OCI-LY1 (cell line): ENCODE measurements at regions not wholly inside any gene's neighbourhood (a gene's known extent, or its start where the extent isn't known, plus 50 kb on each side); places are given as distances from the start of the nearest gene placed in this dataset.

Experiments
- H2AFZ ChIP-seq: fragments of 200-600 bp; sonication (generic), shearing (Covaris generic); 2 replicates; pipeline ENCODE4 v1.6.0; 2014; ENCODE audit warnings: antibody characterized with exemption, mild to moderate bottlenecking, low read length
- H3F3A ChIP-seq: fragments of 200-600 bp; sonication (generic), shearing (Covaris generic); 2 replicates; pipeline ENCODE4 v1.6.0; 2014; ENCODE audit warnings: mild to moderate bottlenecking, antibody characterized with exemption, low read length, moderate library complexity; ENCODE audit not compliant: insufficient read depth
- H3K27ac ChIP-seq: fragments of 200-600 bp; sonication (generic); 2 replicates; pipeline ENCODE4 v1.5.1; 2014; ENCODE audit warnings: low read length, mixed run types, mild to moderate bottlenecking, low read depth; ENCODE audit not compliant: poor library complexity, severe bottlenecking
- H3K27me3 ChIP-seq: fragments of 200-600 bp; sonication (generic); 2 replicates; pipeline ENCODE4 v1.6.0; 2014; ENCODE audit warnings: antibody characterized with exemption, mild to moderate bottlenecking, low read length, moderate library complexity; ENCODE audit not compliant: insufficient read depth
- H3K36me3 ChIP-seq: fragments of 200-600 bp; sonication (generic); 2 replicates; pipeline ENCODE4 v1.6.1; 2014; ENCODE audit warnings: mild to moderate bottlenecking, antibody characterized with exemption, low read length, moderate library complexity, mixed read lengths; ENCODE audit not compliant: insufficient read depth
- H3K4me1 ChIP-seq: fragments of 200-600 bp; sonication (generic); 2 replicates; pipeline ENCODE4 v1.5.1; 2014; ENCODE audit warnings: mild to moderate bottlenecking, low read length, moderate library complexity; ENCODE audit not compliant: insufficient read depth, severe bottlenecking
- H3K4me2 ChIP-seq: fragments of 200-600 bp; sonication (generic), shearing (Covaris generic); 2 replicates; pipeline ENCODE4 v1.6.1; 2014; ENCODE audit warnings: low read length
- H3K4me3 ChIP-seq: fragments of 200-600 bp; sonication (generic); 2 replicates; pipeline ENCODE4 v1.5.1; 2014; ENCODE audit warnings: low read length, low read depth, mild to moderate bottlenecking, mixed read lengths; ENCODE audit not compliant: poor library complexity, severe bottlenecking
- H3K79me2 ChIP-seq: fragments of 200-600 bp; shearing (Covaris generic); 2 replicates; pipeline ENCODE4 v1.6.1; 2016; ENCODE audit warnings: mixed run types, low read length, mixed read lengths; ENCODE audit not compliant: insufficient read depth
- H3K9ac ChIP-seq: fragments of 200-600 bp; sonication (generic), shearing (Covaris generic); 2 replicates; pipeline ENCODE4 v1.6.1; 2014; ENCODE audit warnings: mild to moderate bottlenecking, low read length, mixed read lengths
- H3K9me2 ChIP-seq: fragments of 200-600 bp; sonication (generic), shearing (Covaris generic); 2 replicates; pipeline ENCODE4 v1.6.1; 2014; ENCODE audit warnings: low read depth, mild to moderate bottlenecking, low read length, mixed read lengths
- H3K9me3 ChIP-seq: fragments of 200-600 bp; shearing (Covaris generic); 2 replicates; pipeline ENCODE4 v1.6.1; 2014; ENCODE audit warnings: low read length, mixed read lengths
- H4K20me1 ChIP-seq: fragments of 200-600 bp; sonication (generic), shearing (Covaris generic); 2 replicates; pipeline ENCODE4 v1.6.0; 2016; ENCODE audit warnings: mild to moderate bottlenecking, low read length; ENCODE audit not compliant: insufficient read depth
- EZH2 ChIP-seq: fragments of 200-600 bp; sonication (generic), shearing (Covaris generic); IDR thresholded peaks from 2 replicates; pipeline ENCODE4 v1.8.0; 2017; ENCODE audit warnings: borderline replicate concordance, mixed run types, mild to moderate bottlenecking, antibody characterized with exemption, low read length, moderate library complexity, mixed read lengths
- TF ChIP-seq, protein P1 (sequence below): fragments of 200-600 bp; sonication (generic), shearing (Covaris generic); IDR thresholded peaks from 2 replicates; pipeline ENCODE4 v1.5.1; 2017; ENCODE audit warnings: mild to moderate bottlenecking, antibody characterized with exemption, low read length, moderate library complexity, mixed read lengths

DNA sequence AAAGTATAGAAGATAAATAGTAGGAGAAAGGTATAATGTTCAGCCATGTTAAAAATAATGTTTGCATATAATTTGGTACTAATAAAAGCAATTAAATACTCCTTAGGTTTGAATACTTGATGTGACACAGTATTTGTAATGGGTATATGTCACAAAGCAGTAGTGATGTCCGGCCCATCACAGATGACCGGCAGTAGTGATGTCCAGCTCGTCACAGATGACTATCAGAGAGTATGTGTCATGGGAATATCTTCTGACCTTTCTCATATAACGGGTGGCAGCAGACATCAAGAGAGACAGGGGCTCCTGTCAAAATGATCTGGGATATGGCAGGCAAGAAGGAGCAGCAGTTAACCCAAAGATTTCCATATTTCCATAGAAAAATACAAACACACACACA, 477.4 kb upstream of the KLF6 start:
- no peak overlapping the region for H3K4me3 ChIP-seq
- no peaks in the 10 kb centered on the region for H4K20me1 ChIP-seq
- TF ChIP-seq, protein P1, sequence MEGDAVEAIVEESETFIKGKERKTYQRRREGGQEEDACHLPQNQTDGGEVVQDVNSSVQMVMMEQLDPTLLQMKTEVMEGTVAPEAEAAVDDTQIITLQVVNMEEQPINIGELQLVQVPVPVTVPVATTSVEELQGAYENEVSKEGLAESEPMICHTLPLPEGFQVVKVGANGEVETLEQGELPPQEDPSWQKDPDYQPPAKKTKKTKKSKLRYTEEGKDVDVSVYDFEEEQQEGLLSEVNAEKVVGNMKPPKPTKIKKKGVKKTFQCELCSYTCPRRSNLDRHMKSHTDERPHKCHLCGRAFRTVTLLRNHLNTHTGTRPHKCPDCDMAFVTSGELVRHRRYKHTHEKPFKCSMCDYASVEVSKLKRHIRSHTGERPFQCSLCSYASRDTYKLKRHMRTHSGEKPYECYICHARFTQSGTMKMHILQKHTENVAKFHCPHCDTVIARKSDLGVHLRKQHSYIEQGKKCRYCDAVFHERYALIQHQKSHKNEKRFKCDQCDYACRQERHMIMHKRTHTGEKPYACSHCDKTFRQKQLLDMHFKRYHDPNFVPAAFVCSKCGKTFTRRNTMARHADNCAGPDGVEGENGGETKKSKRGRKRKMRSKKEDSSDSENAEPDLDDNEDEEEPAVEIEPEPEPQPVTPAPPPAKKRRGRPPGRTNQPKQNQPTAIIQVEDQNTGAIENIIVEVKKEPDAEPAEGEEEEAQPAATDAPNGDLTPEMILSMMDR: no peak
- TF ChIP-seq EZH2: no peak

DNA sequence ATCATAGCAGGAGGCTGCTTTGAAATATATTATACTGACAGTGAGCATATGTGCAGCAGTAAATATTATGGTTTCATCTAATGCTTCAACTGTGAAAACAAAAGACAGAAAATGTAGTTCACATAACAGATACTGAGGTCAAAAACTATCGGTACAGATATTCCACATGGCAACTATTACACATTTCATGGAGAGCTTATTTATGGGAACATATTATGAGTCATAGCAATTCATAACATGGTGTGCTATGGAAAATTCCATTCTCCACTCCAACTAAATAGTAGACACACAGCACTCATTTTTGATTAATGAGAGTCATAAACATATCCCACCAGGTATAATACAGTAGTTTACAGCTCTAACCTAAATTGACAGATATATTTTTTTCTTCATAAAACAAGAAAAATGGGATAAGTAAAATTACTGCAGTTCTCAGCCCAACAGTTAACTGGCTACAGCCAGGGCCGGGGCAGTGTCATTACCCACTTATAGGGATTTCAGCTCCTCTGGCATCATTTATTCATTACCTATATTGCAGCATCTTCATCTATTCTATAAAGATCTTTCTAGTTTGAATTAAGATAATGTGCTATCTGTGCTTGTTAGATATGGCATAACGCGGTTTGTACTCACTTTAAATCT, 475.6 kb upstream of the KLF6 start:
- Histone ChIP-seq H3F3A (no peaks in the 10 kb centered on the region), H3K9me3 (no peaks in the 10 kb centered on the region), H3K36me3 (no peaks in the 10 kb centered on the region), H3K4me2 (no peak overlapping the region), H3K4me3 (no peak overlapping the region), H2AFZ (no peak overlapping the region), H3K79me2 (no peaks in the 10 kb centered on the region), H3K27me3 (no peaks in the 10 kb centered on the region), H3K27ac (no peak overlapping the region), H3K9me2 (no peaks in the 10 kb centered on the region), H3K4me1 (no peaks in the 10 kb centered on the region), H4K20me1 (no peaks in the 10 kb centered on the region), H3K9ac (no peak overlapping the region)
- no peak for TF ChIP-seq EZH2
- TF ChIP-seq, protein P1: no peak

More for the DNA sequence above, 477.4 kb upstream of the KLF6 start:
- H3K27me3 ChIP-seq: no peaks in the 10 kb centered on the region
- no peak overlapping the region for H3K4me2 ChIP-seq
- no peak overlapping the region for H3K27ac ChIP-seq
- H3K9me2 ChIP-seq: no peaks in the 10 kb centered on the region
- no peak overlapping the region for H3K9ac ChIP-seq
- no peaks in the 10 kb centered on the region for H3K36me3 ChIP-seq
- no peaks in the 10 kb centered on the region for H3K79me2 ChIP-seq
- H3F3A ChIP-seq: no peaks in the 10 kb centered on the region
- H2AFZ ChIP-seq: no peak overlapping the region
- no peaks in the 10 kb centered on the region for H3K4me1 ChIP-seq
- no peaks in the 10 kb centered on the region for H3K9me3 ChIP-seq

DNA sequence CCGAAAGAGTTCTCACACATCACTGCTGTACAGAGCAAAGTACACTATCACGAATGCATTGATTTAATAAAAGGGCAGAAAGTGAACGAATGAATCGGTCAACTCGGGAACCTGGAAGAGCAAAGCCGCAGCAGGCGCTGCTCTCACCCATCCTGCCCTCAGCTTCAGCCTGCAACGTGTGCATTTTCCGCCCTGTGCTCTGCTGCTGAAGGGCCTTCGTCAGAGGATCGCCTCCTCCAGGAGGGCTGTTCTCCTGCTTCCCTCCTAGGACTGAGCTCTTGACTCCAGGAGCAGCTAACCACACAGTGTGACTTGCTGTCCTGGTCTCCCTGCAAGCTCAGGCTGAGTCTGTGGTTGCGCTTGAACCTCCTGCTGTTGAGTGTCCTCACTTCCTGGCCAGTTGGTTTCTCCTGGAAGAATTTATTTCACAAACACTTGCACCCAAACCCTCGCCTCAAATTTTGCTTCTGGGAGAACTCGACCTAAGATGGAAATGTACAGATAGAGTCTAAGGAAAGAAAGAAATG, 473.0 kb upstream of the KLF6 start:
- no peaks in the 10 kb centered on the region for H4K20me1 ChIP-seq
- no peak overlapping the region for H3K4me3 ChIP-seq
- H2AFZ ChIP-seq: no peak overlapping the region
- H3F3A ChIP-seq: no peaks in the 10 kb centered on the region
- H3K79me2 ChIP-seq: no peaks in the 10 kb centered on the region
- no peaks in the 10 kb centered on the region for H3K27me3 ChIP-seq
- H3K9ac ChIP-seq: no peak overlapping the region
- TF ChIP-seq EZH2: no peak
- TF ChIP-seq, protein P1: no peak
- H3K9me2 ChIP-seq: no peaks in the 10 kb centered on the region
- H3K27ac ChIP-seq: no peak overlapping the region
- no peaks in the 10 kb centered on the region for H3K4me1 ChIP-seq
- no peaks in the 10 kb centered on the region for H3K9me3 ChIP-seq
- no peak overlapping the region for H3K4me2 ChIP-seq
- no peaks in the 10 kb centered on the region for H3K36me3 ChIP-seq
